DOHH2 (cell line): ENCODE measurements at regions not wholly inside any gene's neighbourhood (a gene's known extent, or its start where the extent isn't known, plus 50 kb on each side); places are given as distances from the start of the nearest gene placed in this dataset.

Experiments
- H3F3A ChIP-seq: fragments of 200-600 bp; sonication (generic), shearing (Covaris generic); 2 replicates; pipeline ENCODE4 v1.6.0; 2016; ENCODE audit warnings: antibody characterized with exemption, mild to moderate bottlenecking; ENCODE audit not compliant: control insufficient read depth, insufficient read depth
- H3K27ac ChIP-seq: fragments of 200-600 bp; sonication (generic); 2 replicates; pipeline ENCODE4 v1.5.1; 2014; ENCODE audit warnings: low read depth, mild to moderate bottlenecking, low read length, moderate library complexity
- H3K27me3 ChIP-seq: fragments of 200-600 bp; sonication (generic); 2 replicates; pipeline ENCODE4 v1.6.1; 2014; ENCODE audit warnings: mild to moderate bottlenecking, low read length, mixed read lengths; ENCODE audit not compliant: control insufficient read depth
- H3K36me3 ChIP-seq: fragments of 200-600 bp; sonication (generic); 2 replicates; pipeline ENCODE4 v1.6.1; 2014; ENCODE audit warnings: mild to moderate bottlenecking, low read length, moderate library complexity, mixed read lengths; ENCODE audit not compliant: control insufficient read depth
- H3K4me1 ChIP-seq: fragments of 200-600 bp; sonication (generic); 2 replicates; pipeline ENCODE4 v1.6.1; 2014; ENCODE audit warnings: mild to moderate bottlenecking, low read length, mixed read lengths; ENCODE audit not compliant: control insufficient read depth
- H3K4me2 ChIP-seq: fragments of 200-600 bp; sonication (generic); 2 replicates; pipeline ENCODE4 v1.6.0; 2014; ENCODE audit warnings: mild to moderate bottlenecking, low read length, moderate library complexity
- H3K4me3 ChIP-seq: fragments of 200-600 bp; sonication (generic); 2 replicates; pipeline ENCODE4 v1.5.1; 2014; ENCODE audit warnings: mild to moderate bottlenecking, low read length, mixed read lengths
- H3K79me2 ChIP-seq: fragments of 200-600 bp; sonication (generic); 2 replicates; pipeline ENCODE4 v1.6.1; 2014; ENCODE audit warnings: mild to moderate bottlenecking, low read length, mixed read lengths; ENCODE audit not compliant: control insufficient read depth
- H3K9me2 ChIP-seq: fragments of 200-600 bp; sonication (generic); replicated peaks from 2 replicates; pipeline ENCODE4 v1.6.1; 2014; ENCODE audit warnings: mild to moderate bottlenecking, low read length, mixed read lengths; ENCODE audit not compliant: control insufficient read depth
- H3K9me3 ChIP-seq: fragments of 200-600 bp; sonication (generic); 2 replicates; pipeline ENCODE4 v1.6.1; 2014; ENCODE audit warnings: antibody characterized with exemption, low read length, mixed read lengths; ENCODE audit not compliant: control insufficient read depth, insufficient read depth
- H4K20me1 ChIP-seq: fragments of 200-600 bp; sonication (generic); 2 replicates; pipeline ENCODE4 v1.6.0; 2014; ENCODE audit warnings: low read depth, mild to moderate bottlenecking, antibody characterized with exemption, low read length, moderate library complexity; ENCODE audit not compliant: control insufficient read depth, insufficient read depth
- CTCF ChIP-seq: fragments of 200-600 bp; sonication (generic); IDR thresholded peaks from one replicate; pipeline ENCODE4 v1.5.1; 2014; ENCODE audit warnings: antibody characterized with exemption, mild to moderate bottlenecking, low read depth, low read length; ENCODE audit not compliant: poor library complexity, severe bottlenecking
- EZH2phosphoT487 ChIP-seq: fragments of 200-600 bp; sonication (generic); IDR thresholded peaks from 2 replicates; pipeline ENCODE4 v1.6.1; 2017; ENCODE audit warnings: borderline replicate concordance, mild to moderate bottlenecking, antibody characterized with exemption, low read length, moderate library complexity, mixed read lengths

GRCh38 chr6:66605971-66606370 is 898.9 kb upstream of the EYS start:
- no peaks in the 10 kb centered on the region for H3K27me3 ChIP-seq
- H3K79me2 ChIP-seq: no peaks in the 10 kb centered on the region
- no peaks in the 10 kb centered on the region for H3K9me3 ChIP-seq
- no peak overlapping the region for H3K4me2 ChIP-seq
- H4K20me1 ChIP-seq: no peaks in the 10 kb centered on the region
- H3K36me3 ChIP-seq: no peaks in the 10 kb centered on the region
- no peak for TF ChIP-seq EZH2phosphoT487
- TF ChIP-seq CTCF: no peak
- H3K4me1 ChIP-seq: no peaks in the 10 kb centered on the region
- H3K9me2 ChIP-seq: no peaks in the 10 kb centered on the region
- no peak overlapping the region for H3K27ac ChIP-seq
- H3K4me3 ChIP-seq: no peak overlapping the region
- H3F3A ChIP-seq: no peaks in the 10 kb centered on the region

- TF ChIP-seq EZH2phosphoT487 (no peak), CTCF (no peak)
- Histone ChIP-seq H3K9me2 (no peaks in the 10 kb centered on the region), H3F3A (no peaks in the 10 kb centered on the region), H4K20me1 (no peaks in the 10 kb centered on the region), H3K27me3 (no peaks in the 10 kb centered on the region), H3K4me2 (no peak overlapping the region), H3K27ac (no peak overlapping the region), H3K79me2 (no peaks in the 10 kb centered on the region), H3K9me3 (no peaks in the 10 kb centered on the region), H3K4me1 (no peaks in the 10 kb centered on the region), H3K36me3 (no peaks in the 10 kb centered on the region), H3K4me3 (no peak overlapping the region)
Observed at GRCh38 chr6:66605011-66605410, 898.0 kb upstream of the EYS start.

- no peaks in the 10 kb centered on the region for H3F3A ChIP-seq
- H3K9me3 ChIP-seq: no peaks in the 10 kb centered on the region
- no peaks in the 10 kb centered on the region for H3K4me1 ChIP-seq
- no peaks in the 10 kb centered on the region for H3K79me2 ChIP-seq
- H3K36me3 ChIP-seq: no peaks in the 10 kb centered on the region
- no peak overlapping the region for H3K27ac ChIP-seq
- TF ChIP-seq CTCF: no peak
- no peak for TF ChIP-seq EZH2phosphoT487
- H4K20me1 ChIP-seq: no peaks in the 10 kb centered on the region
- H3K9me2 ChIP-seq: no peaks in the 10 kb centered on the region
- H3K4me3 ChIP-seq: no peak overlapping the region
- no peaks in the 10 kb centered on the region for H3K27me3 ChIP-seq
- H3K4me2 ChIP-seq: no peak overlapping the region
Observed at GRCh38 chr6:66599541-66599940, 892.5 kb upstream of the EYS start.

GRCh38 chr6:66578362-66578761 is 871.3 kb upstream of the EYS start:
- Histone ChIP-seq H3K4me2 (no peak overlapping the region), H3K27ac (no peak overlapping the region), H3K79me2 (no peaks in the 10 kb centered on the region), H4K20me1 (no peaks in the 10 kb centered on the region), H3K27me3 (no peaks in the 10 kb centered on the region), H3K36me3 (no peaks in the 10 kb centered on the region), H3K9me3 (no peaks in the 10 kb centered on the region), H3K4me3 (no peak overlapping the region), H3K4me1 (no peaks in the 10 kb centered on the region), H3F3A (no peaks in the 10 kb centered on the region), H3K9me2 (no peaks in the 10 kb centered on the region)
- TF ChIP-seq EZH2phosphoT487 (no peak), CTCF (no peak)
